ENCODE measurements at regions not wholly inside any gene's neighbourhood (a gene's known extent, or its start where the extent isn't known, plus 50 kb on each side); places are given as distances from the start of the nearest gene placed in this dataset.
"Not testable (repeated sequence)": the region's sequence is repeated elsewhere in the genome, so short reads cannot be mapped to it uniquely, and the experiment has no call there.

GRCh38 chr5:158471535-158471924 is 612.6 kb upstream of the CLINT1 start:
- FAIRE-seq = no peak

GRCh38 chr5:158470764-158471534 is 612.0 kb upstream of the CLINT1 start:
- no peak for FAIRE-seq

- FAIRE-seq = no peak
These were observed 609.5 kb upstream of the CLINT1 start for GRCh38 chr5:158468444-158468843.

GRCh38 chr5:158466191-158466590 is 607.2 kb upstream of the CLINT1 start:
- FAIRE-seq = no peak

- no peak for FAIRE-seq
These were observed 606.4 kb upstream of the CLINT1 start for GRCh38 chr5:158465086-158465972.

GRCh38 chr5:158464383-158464782 is 605.4 kb upstream of the CLINT1 start:
- FAIRE-seq = no peak

GRCh38 chr5:158463938-158464337 is 605.0 kb upstream of the CLINT1 start:
- FAIRE-seq = no peak

- FAIRE-seq = no peak
These were observed 604.2 kb upstream of the CLINT1 start for GRCh38 chr5:158463188-158463587.

GRCh38 chr5:158462349-158463114 is 603.6 kb upstream of the CLINT1 start:
- FAIRE-seq = no peak

GRCh38 chr5:158461240-158461854 is 602.4 kb upstream of the CLINT1 start:
- FAIRE-seq = no peak

GRCh38 chr5:158458086-158458485 is 599.1 kb upstream of the CLINT1 start:
- no peak for FAIRE-seq

GRCh38 chr5:158456756-158457155 is 597.8 kb upstream of the CLINT1 start:
- no peak for FAIRE-seq

GRCh38 chr5:158456241-158456640 is 597.3 kb upstream of the CLINT1 start:
- no peak for FAIRE-seq

- no peak for FAIRE-seq
These were observed 593.2 kb upstream of the CLINT1 start for GRCh38 chr5:158451993-158452672.

GRCh38 chr5:158451203-158451992 is 592.5 kb upstream of the CLINT1 start:
- FAIRE-seq = no peak

- no peak for FAIRE-seq
These were observed 591.8 kb upstream of the CLINT1 start for GRCh38 chr5:158450751-158451171.

- not testable (repeated sequence) for FAIRE-seq
These were observed 587.8 kb upstream of the CLINT1 start for GRCh38 chr5:158446761-158447160.

GRCh38 chr5:158439204-158439603 is 580.3 kb upstream of the CLINT1 start:
- FAIRE-seq = not testable (repeated sequence)

GRCh38 chr5:158436271-158437065 is 577.5 kb upstream of the CLINT1 start:
- no peak for FAIRE-seq

GRCh38 chr5:158435161-158435616 is 576.2 kb upstream of the CLINT1 start:
- no peak for FAIRE-seq
